IMR-90 (cell line): ENCODE measurements at regions not wholly inside any gene's neighbourhood (a gene's known extent, or its start where the extent isn't known, plus 50 kb on each side); places are given as distances from the start of the nearest gene placed in this dataset.
A peak's percentile ranks its signal among the peaks of the same experiment; 100 is the strongest.

Experiments used
- ATAC-seq: fragments of 200-7000 bp; cut with Tn5 transposase; 2 replicates; pipeline ENCODE4 v1.9.1; 2020; ENCODE audit warnings: low read depth, mild to moderate bottlenecking, moderate library complexity
- BruUV-seq: library from RNA; stranded (reverse); fragments of 400-500 nt; replicated peaks from 2 replicates; lab custom pipeline; 2021; lab: Mats Ljungman, UMichigan
- CTCF ChIA-PET: fragments of 300-600 bp; formaldehyde crosslinking; extraction: SDS; loops from one replicate; lab custom pipeline; 2021; ENCODE audit warnings: antibody characterized with exemption; lab: Yijun Ruan, JAX
- POLR2A ChIA-PET: fragments of 300-600 bp; sonication (Branson Sonifier 250); formaldehyde crosslinking; loops from one replicate; lab custom pipeline; 2022; ENCODE audit warnings: antibody characterized with exemption; ENCODE audit not compliant: unreplicated experiment; lab: Charles Lee
- DNase-seq: peaks from one replicate; pipeline ENCODE4 v3.0.0; 2013
- H2AFZ ChIP-seq: replicated peaks from 2 replicates; pipeline ENCODE3; 2013; ENCODE audit warnings: low read length, mild to moderate bottlenecking; ENCODE audit not compliant: poor library complexity
- H2AK5ac ChIP-seq: 2 replicates; pipeline ENCODE4 v1.6.1; 2013; ENCODE audit warnings: low read depth, low read length, inconsistent platforms
- H2AK9ac ChIP-seq: replicated peaks from 2 replicates; pipeline ENCODE3; 2013; ENCODE audit warnings: mild to moderate bottlenecking, low read depth, low read length, moderate library complexity; ENCODE audit not compliant: poor library complexity
- H2BK120ac ChIP-seq: 2 replicates; pipeline ENCODE4 v1.6.1; 2013; ENCODE audit warnings: low read depth, low read length, inconsistent platforms
- H2BK15ac ChIP-seq: 3 replicates; pipeline ENCODE4 v1.6.1; 2013; ENCODE audit warnings: low read depth, low read length, inconsistent platforms
- H2BK20ac ChIP-seq: 2 replicates; pipeline ENCODE4 v1.6.1; 2013; ENCODE audit warnings: low read depth, mild to moderate bottlenecking, inconsistent platforms, low read length, moderate library complexity
- H2BK5ac ChIP-seq: 2 replicates; pipeline ENCODE4 v1.6.1; 2013; ENCODE audit warnings: mild to moderate bottlenecking, low read depth, low read length, inconsistent platforms; ENCODE audit not compliant: poor library complexity, severe bottlenecking
- H3K14ac ChIP-seq: replicated peaks from 2 replicates; pipeline ENCODE4 v1.6.1; 2013; ENCODE audit warnings: low read depth, low read length, inconsistent platforms
- H3K18ac ChIP-seq: 2 replicates; pipeline ENCODE4 v1.6.1; 2013; ENCODE audit warnings: low read depth, low read length, control low read depth
- H3K23ac ChIP-seq: 2 replicates; pipeline ENCODE4 v1.6.1; 2013; ENCODE audit warnings: low read depth, low read length, inconsistent platforms
- H3K27ac ChIP-seq: 2 replicates; pipeline ENCODE4 v1.5.1; 2013; ENCODE audit warnings: mild to moderate bottlenecking, control low read depth, low read length; ENCODE audit not compliant: insufficient read depth
- H3K27me3 ChIP-seq: 2 replicates; pipeline ENCODE4 v1.6.1; 2013; ENCODE audit warnings: low read length; ENCODE audit not compliant: control insufficient read depth, insufficient read depth
- H3K36me3 ChIP-seq: 2 replicates; pipeline ENCODE4 v1.6.1; 2013; ENCODE audit warnings: low read length, mixed read lengths; ENCODE audit not compliant: control insufficient read depth, insufficient read depth
- H3K4ac ChIP-seq: 2 replicates; pipeline ENCODE4 v1.6.1; 2013; ENCODE audit warnings: low read depth, low read length, inconsistent platforms
- H3K4me1 ChIP-seq: 2 replicates; pipeline ENCODE4 v1.6.1; 2013; ENCODE audit warnings: low read length, mixed read lengths; ENCODE audit not compliant: control insufficient read depth, insufficient read depth
- H3K4me2 ChIP-seq: 2 replicates; pipeline ENCODE4 v1.6.1; 2013; ENCODE audit warnings: low read depth, mild to moderate bottlenecking, control low read depth, low read length, moderate library complexity
- H3K4me3 ChIP-seq: 2 replicates; pipeline ENCODE4 v1.5.1; 2013; ENCODE audit warnings: low read depth, mild to moderate bottlenecking, control low read depth, low read length, moderate library complexity; ENCODE audit not compliant: insufficient read depth
- H3K56ac ChIP-seq: 2 replicates; pipeline ENCODE4 v1.6.1; 2013; ENCODE audit warnings: low read length, inconsistent platforms; ENCODE audit not compliant: insufficient read depth; ENCODE audit errors: extremely low read depth
- H3K79me1 ChIP-seq, 2 experiments: 2 replicates each; pipeline ENCODE4 v1.6.1; 2013; ENCODE audit warnings: low read length in 2 of 2, inconsistent platforms in 1 of 2, low read depth in 1 of 2
- H3K9ac ChIP-seq: 2 replicates; pipeline ENCODE4 v1.6.1; 2013; ENCODE audit warnings: low read depth, low read length, control low read depth
- H3K9me1 ChIP-seq: 2 replicates; pipeline ENCODE4 v1.6.1; 2013; ENCODE audit warnings: low read length, inconsistent platforms; ENCODE audit not compliant: insufficient read depth
- H3K9me3 ChIP-seq: 2 replicates; pipeline ENCODE4 v1.6.1; 2013; ENCODE audit warnings: low read length; ENCODE audit not compliant: control insufficient read depth, insufficient read depth
- H4K20me1 ChIP-seq: 2 replicates; pipeline ENCODE4 v1.6.1; 2013; ENCODE audit warnings: low read length, inconsistent platforms; ENCODE audit not compliant: insufficient read depth
- H4K5ac ChIP-seq: 2 replicates; pipeline ENCODE4 v1.6.1; 2013; ENCODE audit warnings: mild to moderate bottlenecking, low read depth, low read length, control low read depth
- H4K8ac ChIP-seq, 2 experiments: 2 replicates each; pipeline ENCODE4 v1.6.1; 2013; ENCODE audit warnings: low read depth in 2 of 2, low read length in 2 of 2, control low read depth in 1 of 2, inconsistent platforms in 1 of 2
- H4K91ac ChIP-seq: 2 replicates; pipeline ENCODE4 v1.6.1; 2013; ENCODE audit warnings: low read depth, low read length, inconsistent platforms; ENCODE audit not compliant: insufficient read depth
- BHLHE40 ChIP-seq: fragments of 150-350 bp; IDR thresholded peaks from 2 replicates; pipeline ENCODE4 v1.6.1; 2016; ENCODE audit warnings: mild to moderate bottlenecking, low read depth, low read length
- CEBPB ChIP-seq: IDR thresholded peaks from 2 replicates; pipeline ENCODE4 v1.6.1; 2012; ENCODE audit warnings: low read depth, low read length, improper control_type of control experiment
- CHD1 ChIP-seq: IDR thresholded peaks from 2 replicates; pipeline ENCODE4 v1.6.1; 2012; ENCODE audit warnings: low read depth, low read length, improper control_type of control experiment
- FOS ChIP-seq: fragments of 150-350 bp; IDR thresholded peaks from 2 replicates; pipeline ENCODE4 v1.6.1; 2016; ENCODE audit warnings: low read depth, low read length
- MAFK ChIP-seq: IDR thresholded peaks from 2 replicates; pipeline ENCODE4 v1.6.1; 2012; ENCODE audit warnings: low read depth, low read length, improper control_type of control experiment
- MAZ ChIP-seq: IDR thresholded peaks from 2 replicates; pipeline ENCODE4 v1.6.1; 2012; ENCODE audit warnings: low read depth, mild to moderate bottlenecking, low read length, improper control_type of control experiment, moderate library complexity, borderline replicate concordance
- MXI1 ChIP-seq: IDR thresholded peaks from 2 replicates; pipeline ENCODE4 v1.6.1; 2012; ENCODE audit warnings: low read depth, mild to moderate bottlenecking, low read length, moderate library complexity, borderline replicate concordance
- POLR2A ChIP-seq: IDR thresholded peaks from 2 replicates; pipeline ENCODE4 v1.6.1; 2012; ENCODE audit warnings: mild to moderate bottlenecking, low read depth, low read length
- RAD21 ChIP-seq: IDR thresholded peaks from 2 replicates; pipeline ENCODE4 v1.6.1; 2012; ENCODE audit warnings: low read length, improper control_type of control experiment
- RCOR1 ChIP-seq: IDR thresholded peaks from 2 replicates; pipeline ENCODE4 v1.6.1; 2012; ENCODE audit warnings: mild to moderate bottlenecking, low read length, improper control_type of control experiment; ENCODE audit not compliant: insufficient replicate concordance
- RFX5 ChIP-seq: IDR thresholded peaks from 2 replicates; pipeline ENCODE4 v1.8.0; 2012; ENCODE audit warnings: low read depth, mild to moderate bottlenecking, low read length, moderate library complexity
- SMC3 ChIP-seq: fragments of 150-350 bp; IDR thresholded peaks from 2 replicates; pipeline ENCODE4 v1.6.1; 2016; ENCODE audit warnings: low read depth, mild to moderate bottlenecking, antibody characterized with exemption, low read length, moderate library complexity
- WGBS, 2 experiments: methylation state at CpG; one replicate each; pipeline versions ENCODE4 v1.1.5 to v1.1.7; 2013; ENCODE audit warnings: missing lambda C conversion rate in 2 of 2; ENCODE audit not compliant: insufficient read length in 1 of 2; ENCODE audit errors: extremely low coverage in 2 of 2; 5-methylcytosine and 5-hydroxymethylcytosine counted together
- dilution Hi-C: fragments of 300-500 bp; cut with HindIII; formaldehyde crosslinking; loops from one replicate; pipeline ENCODE4 v1.14.3; 2018; ENCODE audit warnings: low sequenced_read_pairs; ENCODE audit not compliant: unreplicated experiment
- in situ Hi-C: fragments of 300-500 bp; cut with MboI; formaldehyde crosslinking; loops from 3 replicates; pipeline ENCODE4 v1.14.3; 2019; ENCODE audit warnings: low sequenced_read_pairs, inconsistent platforms, mixed read lengths
- intact Hi-C: fragments of 100-400 bp; cut with micrococcal nuclease; formaldehyde crosslinking; loops from 2 replicates; pipeline ENCODE4 v1.10.0; 2022
- TF ChIP-seq, protein P1 (sequence below): fragments of 150-350 bp; IDR thresholded peaks from 2 replicates; pipeline ENCODE4 v1.6.1; 2016; ENCODE audit warnings: low read depth, mild to moderate bottlenecking, low read length, moderate library complexity, borderline replicate concordance
- TF ChIP-seq, protein P2 (sequence below): conservative IDR thresholded peaks from 2 replicates; pipeline ENCODE4 v1.5.1; 2012; ENCODE audit warnings: mild to moderate bottlenecking, low read depth, low read length, improper control_type of control experiment
- TF ChIP-seq, protein P3 (sequence below): fragments of 150-350 bp; IDR thresholded peaks from 2 replicates; pipeline ENCODE4 v1.6.1; 2017; ENCODE audit warnings: mild to moderate bottlenecking, antibody characterized with exemption, low read length, low read depth

DNA sequence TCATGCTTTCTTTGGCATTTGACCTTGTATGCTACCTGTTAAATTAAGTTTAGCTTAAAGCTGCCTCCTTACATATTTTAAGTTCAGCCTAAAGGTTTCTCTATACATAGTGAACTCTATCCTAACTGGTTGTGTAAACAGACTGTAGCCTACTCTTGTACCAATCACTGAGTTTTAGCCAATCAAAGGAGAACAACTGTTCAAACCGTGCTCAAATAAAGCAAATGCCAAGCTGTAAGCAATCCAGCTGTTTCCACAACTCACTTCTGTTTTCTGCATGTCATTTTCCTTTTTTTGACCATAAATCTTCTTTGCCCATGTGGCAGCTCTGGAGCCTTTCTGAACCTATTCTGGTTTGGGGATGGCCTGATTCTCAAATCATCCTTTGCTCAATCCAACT is 1603.8 kb upstream of the ACVR2A start:
- no TSS peak for BruUV-seq
- no peak overlapping the region for H2AFZ ChIP-seq
- ChIA-PET CTCF (interaction anchor here (0.6 kb wide), 1 partner anchor 361 kb away, joined by 5 read pairs; no protein-coding TSS in a partner anchor), POLR2A (no interaction called here)
- no peak overlapping the region for H2AK9ac ChIP-seq
- in situ Hi-C loops, result no loop called here
- TF ChIP-seq MXI1 (no peak), BHLHE40 (no peak), CHD1 (no peak), RAD21 (no peak), MAFK (no peak), CEBPB (no peak), RCOR1 (no peak), MAZ (no peak), SMC3 (no peak), FOS (no peak), RFX5 (no peak), POLR2A (no peak)
- TF ChIP-seq, protein P1, sequence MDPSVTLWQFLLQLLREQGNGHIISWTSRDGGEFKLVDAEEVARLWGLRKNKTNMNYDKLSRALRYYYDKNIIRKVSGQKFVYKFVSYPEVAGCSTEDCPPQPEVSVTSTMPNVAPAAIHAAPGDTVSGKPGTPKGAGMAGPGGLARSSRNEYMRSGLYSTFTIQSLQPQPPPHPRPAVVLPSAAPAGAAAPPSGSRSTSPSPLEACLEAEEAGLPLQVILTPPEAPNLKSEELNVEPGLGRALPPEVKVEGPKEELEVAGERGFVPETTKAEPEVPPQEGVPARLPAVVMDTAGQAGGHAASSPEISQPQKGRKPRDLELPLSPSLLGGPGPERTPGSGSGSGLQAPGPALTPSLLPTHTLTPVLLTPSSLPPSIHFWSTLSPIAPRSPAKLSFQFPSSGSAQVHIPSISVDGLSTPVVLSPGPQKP, result no peak
- TF ChIP-seq, protein P2, sequence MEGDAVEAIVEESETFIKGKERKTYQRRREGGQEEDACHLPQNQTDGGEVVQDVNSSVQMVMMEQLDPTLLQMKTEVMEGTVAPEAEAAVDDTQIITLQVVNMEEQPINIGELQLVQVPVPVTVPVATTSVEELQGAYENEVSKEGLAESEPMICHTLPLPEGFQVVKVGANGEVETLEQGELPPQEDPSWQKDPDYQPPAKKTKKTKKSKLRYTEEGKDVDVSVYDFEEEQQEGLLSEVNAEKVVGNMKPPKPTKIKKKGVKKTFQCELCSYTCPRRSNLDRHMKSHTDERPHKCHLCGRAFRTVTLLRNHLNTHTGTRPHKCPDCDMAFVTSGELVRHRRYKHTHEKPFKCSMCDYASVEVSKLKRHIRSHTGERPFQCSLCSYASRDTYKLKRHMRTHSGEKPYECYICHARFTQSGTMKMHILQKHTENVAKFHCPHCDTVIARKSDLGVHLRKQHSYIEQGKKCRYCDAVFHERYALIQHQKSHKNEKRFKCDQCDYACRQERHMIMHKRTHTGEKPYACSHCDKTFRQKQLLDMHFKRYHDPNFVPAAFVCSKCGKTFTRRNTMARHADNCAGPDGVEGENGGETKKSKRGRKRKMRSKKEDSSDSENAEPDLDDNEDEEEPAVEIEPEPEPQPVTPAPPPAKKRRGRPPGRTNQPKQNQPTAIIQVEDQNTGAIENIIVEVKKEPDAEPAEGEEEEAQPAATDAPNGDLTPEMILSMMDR, result no peak
- TF ChIP-seq, protein P3, sequence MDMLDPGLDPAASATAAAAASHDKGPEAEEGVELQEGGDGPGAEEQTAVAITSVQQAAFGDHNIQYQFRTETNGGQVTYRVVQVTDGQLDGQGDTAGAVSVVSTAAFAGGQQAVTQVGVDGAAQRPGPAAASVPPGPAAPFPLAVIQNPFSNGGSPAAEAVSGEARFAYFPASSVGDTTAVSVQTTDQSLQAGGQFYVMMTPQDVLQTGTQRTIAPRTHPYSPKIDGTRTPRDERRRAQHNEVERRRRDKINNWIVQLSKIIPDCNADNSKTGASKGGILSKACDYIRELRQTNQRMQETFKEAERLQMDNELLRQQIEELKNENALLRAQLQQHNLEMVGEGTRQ, result no peak
- intact Hi-C loops, result no loop called here
- no peak overlapping the region for H3K27ac ChIP-seq
- H3K4me3 ChIP-seq, result no peak overlapping the region
- no peaks in the 10 kb centered on the region for H3K9me3 ChIP-seq
- no peak overlapping the region; the same call in 2 of the 3 replicates for H2BK15ac ChIP-seq
- H3K4me1 ChIP-seq, result peaks cover 10% of the 10 kb centered on the region
- H3K14ac ChIP-seq, result no peak overlapping the region
- peak overlapping the region; percentile 9; the same call in 1 of the 2 replicates for H2BK120ac ChIP-seq
- H3K79me1 ChIP-seq, result no peaks in the 10 kb centered on the region
- DNase-seq (no peak), ATAC-seq (no peak)
- no peak overlapping the region for H4K8ac ChIP-seq
- dilution Hi-C loops, result no loop called here
- H3K36me3 ChIP-seq, result no peaks in the 10 kb centered on the region
- H3K27me3 ChIP-seq, result no peaks in the 10 kb centered on the region
- H3K9ac ChIP-seq, result no peak overlapping the region
- no peak overlapping the region for H2BK5ac ChIP-seq
- H4K5ac ChIP-seq, result no peak overlapping the region
- H4K20me1 ChIP-seq, result no peaks in the 10 kb centered on the region
- H2AK5ac ChIP-seq, result no peak overlapping the region
- no peak overlapping the region for H3K18ac ChIP-seq
- peaks cover 2% of the 10 kb centered on the region; the same call in 1 of the 2 replicates for H3K9me1 ChIP-seq
- no peak overlapping the region for H3K56ac ChIP-seq
- peak overlapping the region; percentile 3; the same call in 1 of the 2 replicates for H2BK20ac ChIP-seq
- no peak overlapping the region for H3K4ac ChIP-seq
- WGBS, 2 experiments, result no CpG with 5 or more reads among the region's 1 CpG
- no peak overlapping the region for H3K4me2 ChIP-seq
- no peak overlapping the region for H3K23ac ChIP-seq
- H4K91ac ChIP-seq, result peak overlapping the region; percentile 45; the same call in 1 of the 2 replicates
